CD14-positive monocyte (primary cell): ENCODE measurements at regions not wholly inside any gene's neighbourhood (a gene's known extent, or its start where the extent isn't known, plus 50 kb on each side); places are given as distances from the start of the nearest gene placed in this dataset.

ENCODE experiments used
- DNase-seq, 3 donors: peaks; one replicate each; pipeline ENCODE4 v3.0.0-alpha.2; 2011 to 2022
- H2AFZ ChIP-seq: 2 replicates; pipeline ENCODE4 v1.6.0; 2012; ENCODE audit warnings: mild to moderate bottlenecking, low read depth, low read length, inconsistent platforms; ENCODE audit not compliant: insufficient read depth, poor library complexity, severe bottlenecking
- H3K27ac ChIP-seq, 2 donors: 1 replicate in 1 of 2; 2 replicates in 1 of 2; pipeline ENCODE4 v1.5.1; 2012 to 2013; ENCODE audit warnings: low read length in 2 of 2, control low read depth in 1 of 2, inconsistent platforms in 1 of 2, low read depth in 1 of 2, mild to moderate bottlenecking in 1 of 2
- H3K27me3 ChIP-seq, 2 donors: one replicate each; pipeline versions ENCODE4 v1.6.0 to v1.6.1; 2011 to 2013; ENCODE audit warnings: low read length in 2 of 2; ENCODE audit not compliant: control insufficient read depth in 2 of 2, insufficient read depth in 2 of 2
- H3K36me3 ChIP-seq, 2 donors: replicated peaks in 1 of 2; 1 replicate in 1 of 2; 2 replicates in 1 of 2; pipeline versions ENCODE4 v1.5.1 to v1.6.1; 2012 to 2013; ENCODE audit warnings: low read length in 2 of 2, control low read depth in 1 of 2, inconsistent platforms in 1 of 2, mild to moderate bottlenecking in 1 of 2; ENCODE audit not compliant: insufficient read depth in 2 of 2, control insufficient read depth in 1 of 2
- H3K4me1 ChIP-seq, 2 donors: 1 replicate in 1 of 2; 2 replicates in 1 of 2; pipeline versions ENCODE4 v1.5.1 to v1.6.1; 2012 to 2013; ENCODE audit warnings: low read length in 2 of 2, control low read depth in 1 of 2, inconsistent platforms in 1 of 2, mild to moderate bottlenecking in 1 of 2, moderate library complexity in 1 of 2; ENCODE audit not compliant: insufficient read depth in 2 of 2, control insufficient read depth in 1 of 2
- H3K4me2 ChIP-seq: replicated peaks from 2 replicates; pipeline ENCODE3; 2012; ENCODE audit warnings: low read length, moderate library complexity, mild to moderate bottlenecking; ENCODE audit not compliant: poor library complexity, severe bottlenecking; ENCODE audit errors: extremely low read depth
- H3K4me3 ChIP-seq, 3 experiments: fragments of 200-600 bp in 1 of 3; sonication (generic) in 1 of 3; replicated peaks in 1 of 3; 1 replicate in 2 of 3; 2 replicates in 1 of 3; pipeline ENCODE4 v1.5.1; 2011 to 2013; ENCODE audit warnings: low read length in 3 of 3, mild to moderate bottlenecking in 3 of 3, control low read depth in 2 of 3, low read depth in 2 of 3, inconsistent platforms in 1 of 3, moderate library complexity in 1 of 3
- H3K79me2 ChIP-seq: 2 replicates; pipeline ENCODE4 v1.6.0; 2012; ENCODE audit warnings: mild to moderate bottlenecking, control low read depth, inconsistent platforms, low read length, moderate library complexity; ENCODE audit not compliant: insufficient read depth
- H3K9ac ChIP-seq: 2 replicates; pipeline ENCODE4 v1.6.0; 2017; ENCODE audit warnings: low read length, mild to moderate bottlenecking; ENCODE audit not compliant: insufficient read depth, poor library complexity, severe bottlenecking
- H3K9me3 ChIP-seq, 2 donors: replicated peaks in 1 of 2; 1 replicate in 1 of 2; 2 replicates in 1 of 2; pipeline versions ENCODE4 v1.5.1 to v1.6.1; 2012 to 2013; ENCODE audit warnings: low read length in 2 of 2, control low read depth in 1 of 2; ENCODE audit not compliant: control insufficient read depth in 1 of 2, insufficient read depth in 1 of 2
- H4K20me1 ChIP-seq: 2 replicates; pipeline ENCODE4 v1.6.0; 2012; ENCODE audit warnings: mild to moderate bottlenecking, low read length, control low read depth, moderate library complexity; ENCODE audit not compliant: insufficient read depth
- H3K27ac Mint-ChIP-seq, 7 donors: one replicate each; pipeline ENCODE4 v1.8.0; 2020; ENCODE audit warnings: mild to moderate bottlenecking in 7 of 7, mixed read lengths in 7 of 7, moderate library complexity in 6 of 7, inconsistent platforms in 2 of 7
- H3K27me3 Mint-ChIP-seq, 3 donors: one replicate each; pipeline ENCODE4 v1.8.0; 2021 to 2022; ENCODE audit warnings: low read depth in 3 of 3, mild to moderate bottlenecking in 3 of 3, mixed read lengths in 3 of 3, moderate library complexity in 3 of 3, inconsistent platforms in 1 of 3
- H3K36me3 Mint-ChIP-seq, 2 donors: one replicate each; pipeline ENCODE4 v1.8.0; 2020; ENCODE audit warnings: mixed read lengths in 2 of 2, inconsistent platforms in 1 of 2, mild to moderate bottlenecking in 1 of 2
- H3K4me1 Mint-ChIP-seq: one replicate; pipeline ENCODE4 v1.8.0; 2020; ENCODE audit warnings: mild to moderate bottlenecking, mixed read lengths
- H3K4me3 Mint-ChIP-seq, 2 donors: one replicate each; pipeline ENCODE4 v1.8.0; 2020; ENCODE audit warnings: mild to moderate bottlenecking in 2 of 2, mixed read lengths in 2 of 2, moderate library complexity in 1 of 2
- H3K9me3 Mint-ChIP-seq, 7 donors: one replicate each; pipeline ENCODE4 v1.8.0; 2020 to 2022; ENCODE audit warnings: mixed read lengths in 7 of 7, mild to moderate bottlenecking in 6 of 7, moderate library complexity in 6 of 7, inconsistent platforms in 2 of 7
- CTCF ChIP-seq: fragments of 200-600 bp; IDR thresholded peaks from one replicate; pipeline ENCODE4 v1.8.0; 2022; ENCODE audit warnings: antibody characterized with exemption, mild to moderate bottlenecking
- WGBS: methylation state at CpG from one replicate; pipeline ENCODE4 v1.1.5; 2013; ENCODE audit warnings: missing lambda C conversion rate; ENCODE audit not compliant: insufficient coverage; 5-methylcytosine and 5-hydroxymethylcytosine counted together
- intact Hi-C, 2 donors: fragments of 100-400 bp; cut with micrococcal nuclease; formaldehyde crosslinking; loops; one replicate each; pipeline versions ENCODE4 v1.15.0 to v1.15.1; 2023

- Mint-ChIP-seq H3K9me3 (peaks cover 0 to 2% (median 0%) of the 10 kb centered on the region in 7 donors), H3K4me3 (no peak overlapping the region)
- intact Hi-C loops = no loop called here
Measured at GRCh38 chr10:57336341-57336740, 931.4 kb downstream of the IPMK start.

GRCh38 chr10:57334523-57334922 lies 933.2 kb downstream of the IPMK start:
- Mint-ChIP-seq H3K27me3 (no peaks in the 10 kb centered on the region), H3K36me3 (no peaks in the 10 kb centered on the region), H3K4me1 (no peaks in the 10 kb centered on the region), H3K9me3 (no peaks in the 10 kb centered on the region), H3K4me3 (no peak overlapping the region), H3K27ac (no peak overlapping the region)
- Histone ChIP-seq H3K27ac (no peak overlapping the region), H3K27me3 (no peaks in the 10 kb centered on the region), H3K4me2 (no peak overlapping the region), H3K4me1 (no peaks in the 10 kb centered on the region), H3K9me3 (no peaks in the 10 kb centered on the region), H3K9ac (no peak overlapping the region), H3K36me3 (no peaks in the 10 kb centered on the region), H3K4me3 (no peak overlapping the region), H3K79me2 (no peaks in the 10 kb centered on the region), H2AFZ (no peak overlapping the region), H4K20me1 (no peaks in the 10 kb centered on the region)
- DNase-seq = no peak
- WGBS = no CpG with 5 or more reads among the region's 4 CpGs
- TF ChIP-seq CTCF = no peak
- intact Hi-C loops = no loop called here

More at GRCh38 chr10:57336341-57336740, 931.4 kb downstream of the IPMK start:
- Histone ChIP-seq H3K36me3 (no peaks in the 10 kb centered on the region), H3K4me2 (no peak overlapping the region), H3K4me1 (no peaks in the 10 kb centered on the region), H3K79me2 (no peaks in the 10 kb centered on the region), H3K27ac (no peak overlapping the region), H3K4me3 (no peak overlapping the region), H3K9me3 (no peaks in the 10 kb centered on the region), H3K27me3 (no peaks in the 10 kb centered on the region), H2AFZ (no peak overlapping the region), H3K9ac (no peak overlapping the region), H4K20me1 (no peaks in the 10 kb centered on the region)
- DNase-seq = no peak
- Mint-ChIP-seq H3K27me3 (no peaks in the 10 kb centered on the region), H3K27ac (no peak overlapping the region), H3K4me1 (no peaks in the 10 kb centered on the region), H3K36me3 (no peaks in the 10 kb centered on the region)
- TF ChIP-seq CTCF = no peak
- 94% methylated on average over 12 of the region's 12 CpGs for WGBS
